WI38 (cell line): ENCODE measurements at regions not wholly inside any gene's neighbourhood (a gene's known extent, or its start where the extent isn't known, plus 50 kb on each side); places are given as distances from the start of the nearest gene placed in this dataset.
A peak's percentile ranks its signal among the peaks of the same experiment; 100 is the strongest.

Experiments used
- H3K4me3 ChIP-seq: 2 replicates; pipeline ENCODE4 v1.5.1; 2011; ENCODE audit warnings: low read depth, mild to moderate bottlenecking, control low read depth, low read length
- CTCF ChIP-seq: IDR thresholded peaks from 2 replicates; pipeline ENCODE4 v1.5.1; 2012; ENCODE audit warnings: low read depth, mild to moderate bottlenecking, control low read depth, low read length

DNA sequence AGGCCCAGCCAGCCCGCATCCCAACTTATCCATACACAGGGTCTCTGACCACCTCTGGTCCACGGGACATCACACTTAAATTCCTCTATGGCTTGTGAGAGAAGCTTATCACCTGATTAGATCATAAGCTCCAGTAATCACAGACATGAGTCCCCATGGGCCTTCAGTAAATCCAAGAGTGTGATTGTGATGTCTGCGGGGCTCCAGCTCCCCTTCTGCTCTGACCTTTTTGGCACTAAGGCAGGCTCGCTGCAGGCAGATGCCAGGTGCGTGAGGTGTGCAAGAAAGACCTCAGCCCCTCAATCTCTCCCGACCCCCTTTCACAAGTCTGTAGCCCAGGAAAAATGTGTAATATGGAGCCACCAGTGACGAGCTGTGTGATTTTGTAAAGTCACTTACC lies 127.6 kb upstream of the DUSP22 start:
- no peak for TF ChIP-seq CTCF
- H3K4me3 ChIP-seq = no peak overlapping the region

DNA sequence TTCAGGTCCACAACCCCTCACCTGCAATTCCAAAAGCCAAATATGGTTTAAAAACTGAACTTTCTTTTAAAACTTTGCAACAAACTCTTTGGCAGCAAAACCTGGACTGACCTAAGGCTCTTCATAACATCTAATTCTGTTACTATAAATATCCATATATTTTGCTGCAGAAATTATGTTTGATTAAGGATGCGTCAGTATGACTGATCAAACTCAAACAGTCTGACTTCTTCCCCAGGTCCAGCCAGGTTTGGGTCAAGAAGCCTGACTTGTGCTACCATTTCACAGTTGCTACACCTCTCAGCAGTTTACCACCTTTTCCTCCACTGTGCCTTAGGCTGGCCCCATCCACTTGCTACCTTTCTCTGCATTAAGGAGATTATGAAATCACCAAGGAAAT lies 127.0 kb upstream of the DUSP22 start:
- no peak for TF ChIP-seq CTCF
- H3K4me3 ChIP-seq = no peak overlapping the region

DNA sequence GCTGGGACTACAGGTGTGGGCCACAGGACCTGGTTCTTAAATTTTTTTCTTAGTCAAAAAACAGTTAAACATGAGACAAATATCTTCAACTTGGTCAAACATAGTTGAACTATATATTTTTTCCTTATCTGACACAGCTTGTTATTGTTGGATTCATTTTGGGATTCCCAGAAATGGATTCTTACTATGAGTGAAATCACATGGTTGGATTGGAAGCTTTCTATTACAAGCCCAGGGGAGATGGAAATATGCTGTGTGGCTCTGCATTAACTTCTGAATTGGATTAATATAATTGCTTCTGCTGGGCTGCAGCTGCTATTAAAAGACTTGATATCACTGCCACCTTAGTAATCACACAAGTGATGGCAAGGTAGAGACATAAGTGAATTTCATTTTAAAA lies 126.4 kb upstream of the DUSP22 start:
- H3K4me3 ChIP-seq = no peak overlapping the region
- no peak for TF ChIP-seq CTCF

GRCh38 chr6:168865-169455 lies 123.3 kb upstream of the DUSP22 start:
- peak; percentile 38; the same call in 1 of the 2 replicates for TF ChIP-seq CTCF
- no peak overlapping the region for H3K4me3 ChIP-seq

DNA sequence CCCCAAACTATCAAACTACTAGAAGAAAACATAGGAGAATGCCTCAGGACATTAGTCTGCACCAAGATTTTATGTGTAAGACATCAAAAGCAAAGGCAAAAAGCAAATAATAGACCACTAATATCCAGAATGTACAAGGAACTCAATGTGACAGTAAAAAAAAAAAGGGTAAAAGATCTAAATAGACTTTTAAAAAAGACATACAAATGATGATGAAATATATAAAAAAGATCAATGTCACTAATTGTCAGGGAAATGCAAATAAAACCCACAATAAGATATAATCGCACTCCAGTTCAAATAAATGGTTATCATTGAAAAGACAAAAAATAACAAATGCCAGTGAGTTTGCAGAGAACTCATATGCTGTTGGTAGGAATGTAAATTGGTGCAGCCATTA lies 118.3 kb upstream of the DUSP22 start:
- TF ChIP-seq CTCF = no peak
- no peak overlapping the region for H3K4me3 ChIP-seq

DNA sequence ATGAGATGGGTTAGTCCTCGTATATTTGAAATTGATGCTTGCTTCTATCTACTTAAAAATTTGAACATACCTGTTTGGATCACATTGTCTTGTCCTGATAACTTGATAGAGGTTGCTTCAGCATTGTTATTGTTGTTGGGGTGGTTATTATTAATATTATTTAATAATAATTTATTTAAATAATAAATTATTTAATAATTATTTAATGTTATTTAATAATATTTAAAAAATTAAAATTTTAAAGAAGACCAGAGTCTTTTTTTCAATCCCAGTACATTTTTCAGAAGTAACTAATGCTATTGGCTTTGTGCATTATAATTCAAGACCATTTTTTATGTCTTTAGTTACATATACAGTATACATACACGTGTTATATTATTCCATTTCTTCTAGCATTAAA lies 116.6 kb upstream of the DUSP22 start:
- H3K4me3 ChIP-seq = no peak overlapping the region
- no peak for TF ChIP-seq CTCF

- no peak overlapping the region for H3K4me3 ChIP-seq
- no peak for TF ChIP-seq CTCF
Observed at GRCh38 chr6:176766-177165, 115.5 kb upstream of the DUSP22 start.
